Stimulated activated naive CD8-positive, alpha-beta T cell treated with anti-CD3 and anti-CD28 coated beads, Interleukin-15, Interleukin-2, amounts not matched to agents 100 ng/mL and 50 ng/mL, for 24 hours (primary cell): ENCODE measurements at regions not wholly inside any gene's neighbourhood (a gene's known extent, or its start where the extent isn't known, plus 50 kb on each side); places are given as distances from the start of the nearest gene placed in this dataset.
A peak's percentile ranks its signal among the peaks of the same experiment; 100 is the strongest.
"Not testable (repeated sequence)": the region's sequence is repeated elsewhere in the genome, so short reads cannot be mapped to it uniquely, and the experiment has no call there.

ENCODE experiments used
- H3K27ac Mint-ChIP-seq: one replicate; pipeline ENCODE4 v1.8.0; 2021; ENCODE audit warnings: mild to moderate bottlenecking, mixed read lengths
- H3K27me3 Mint-ChIP-seq: one replicate; pipeline ENCODE4 v1.8.0; 2021; ENCODE audit warnings: mixed read lengths
- H3K36me3 Mint-ChIP-seq: one replicate; pipeline ENCODE4 v1.8.0; 2021; ENCODE audit warnings: low read depth, mixed read lengths
- H3K4me1 Mint-ChIP-seq: one replicate; pipeline ENCODE4 v1.8.0; 2021; ENCODE audit warnings: low read depth, mixed read lengths
- H3K4me3 Mint-ChIP-seq: one replicate; pipeline ENCODE4 v1.8.0; 2021; ENCODE audit warnings: mild to moderate bottlenecking, mixed read lengths
- H3K9me3 Mint-ChIP-seq: one replicate; pipeline ENCODE4 v1.8.0; 2021; ENCODE audit warnings: mixed read lengths

- peaks cover 20% of the 10 kb centered on the region for H3K4me1 Mint-ChIP-seq
- H3K27ac Mint-ChIP-seq: no peak overlapping the region
- no peaks in the 10 kb centered on the region for H3K27me3 Mint-ChIP-seq
- H3K36me3 Mint-ChIP-seq: peaks cover 12% of the 10 kb centered on the region
- H3K4me3 Mint-ChIP-seq: no peak overlapping the region
- no peaks in the 10 kb centered on the region for H3K9me3 Mint-ChIP-seq
These were observed 53.4 kb upstream of the ATP5PO start for GRCh38 chr21:33968995-33969348.

- Mint-ChIP-seq H3K27ac (peak overlapping the region; percentile 59), H3K4me3 (peak overlapping the region; percentile 37), H3K36me3 (peaks cover 14% of the 10 kb centered on the region), H3K9me3 (peaks cover under 1% of the 10 kb centered on the region), H3K4me1 (peaks cover 18% of the 10 kb centered on the region), H3K27me3 (no peaks in the 10 kb centered on the region)
These were observed 52.7 kb upstream of the ATP5PO start for GRCh38 chr21:33968080-33968994.

GRCh38 chr21:33967086-33967571 is 51.5 kb upstream of the ATP5PO start:
- Mint-ChIP-seq H3K9me3 (peaks cover 3% of the 10 kb centered on the region), H3K4me3 (no peak overlapping the region), H3K27ac (no peak overlapping the region), H3K36me3 (peaks cover 23% of the 10 kb centered on the region), H3K27me3 (no peaks in the 10 kb centered on the region), H3K4me1 (peaks cover 18% of the 10 kb centered on the region)

- H3K36me3 Mint-ChIP-seq: peaks cover 27% of the 10 kb centered on the region
- H3K4me3 Mint-ChIP-seq: no peak overlapping the region
These were observed 50.8 kb upstream of the ATP5PO start for GRCh38 chr21:33966324-33966949.

GRCh38 chr21:33965662-33966061 is 50.1 kb upstream of the ATP5PO start:
- H3K27me3 Mint-ChIP-seq, H3K9me3 Mint-ChIP-seq, H3K27ac Mint-ChIP-seq, H3K4me3 Mint-ChIP-seq: not testable (repeated sequence)
- peaks cover 18% of the 10 kb centered on the region for H3K4me1 Mint-ChIP-seq
- peaks cover 27% of the 10 kb centered on the region for H3K36me3 Mint-ChIP-seq

More at GRCh38 chr21:33966324-33966949, 50.8 kb upstream of the ATP5PO start:
- Mint-ChIP-seq H3K27ac (no peak overlapping the region), H3K27me3 (no peaks in the 10 kb centered on the region), H3K9me3 (peaks cover 3% of the 10 kb centered on the region), H3K4me1 (peaks cover 18% of the 10 kb centered on the region)
